Esophagus (tissue), 2 donors: ENCODE measurements at regions not wholly inside any gene's neighbourhood (a gene's known extent, or its start where the extent isn't known, plus 50 kb on each side); places are given as distances from the start of the nearest gene placed in this dataset.
A peak's percentile ranks its signal among the peaks of the same experiment; 100 is the strongest.

Source experiments
- H3K27ac ChIP-seq, 2 donors: one replicate each; pipeline ENCODE4 v1.5.1; 2013; ENCODE audit warnings: low read depth in 2 of 2, mild to moderate bottlenecking in 2 of 2, inconsistent platforms in 1 of 2, low read length in 1 of 2, moderate library complexity in 1 of 2
- H3K27me3 ChIP-seq, 2 donors: one replicate each; pipeline ENCODE4 v1.6.1; 2013; ENCODE audit warnings: low read length in 2 of 2, control low read depth in 1 of 2, mild to moderate bottlenecking in 1 of 2; ENCODE audit not compliant: insufficient read depth in 2 of 2, control insufficient read depth in 1 of 2
- H3K36me3 ChIP-seq, 2 donors: one replicate each; pipeline ENCODE4 v1.6.1; 2013; ENCODE audit warnings: low read length in 1 of 2; ENCODE audit not compliant: control insufficient read depth in 2 of 2, insufficient read depth in 2 of 2
- H3K4me1 ChIP-seq, 2 donors: one replicate each; pipeline ENCODE4 v1.6.1; 2013; ENCODE audit warnings: low read length in 1 of 2; ENCODE audit not compliant: control insufficient read depth in 2 of 2, insufficient read depth in 2 of 2
- H3K4me3 ChIP-seq, 2 donors: one replicate each; pipeline ENCODE4 v1.5.1; 2013; ENCODE audit warnings: low read length in 2 of 2, mild to moderate bottlenecking in 2 of 2, low read depth in 1 of 2, moderate library complexity in 1 of 2
- H3K9me3 ChIP-seq, 2 donors: one replicate each; pipeline ENCODE4 v1.6.1; 2013; ENCODE audit warnings: mild to moderate bottlenecking in 2 of 2, low read depth in 1 of 2, low read length in 1 of 2, moderate library complexity in 1 of 2; ENCODE audit not compliant: control insufficient read depth in 2 of 2, insufficient read depth in 1 of 2
- WGBS, 2 donors: extraction: QIAGEN DNeasy Blood & Tissue Kit; methylation state at CpG; one replicate each; pipeline ENCODE4 v1.1.7; 2013; 5-methylcytosine and 5-hydroxymethylcytosine counted together
- donor health status: healthy with polysubstance abuse.
- donor health status: Bipolar disorder and iron deficiency.

DNA sequence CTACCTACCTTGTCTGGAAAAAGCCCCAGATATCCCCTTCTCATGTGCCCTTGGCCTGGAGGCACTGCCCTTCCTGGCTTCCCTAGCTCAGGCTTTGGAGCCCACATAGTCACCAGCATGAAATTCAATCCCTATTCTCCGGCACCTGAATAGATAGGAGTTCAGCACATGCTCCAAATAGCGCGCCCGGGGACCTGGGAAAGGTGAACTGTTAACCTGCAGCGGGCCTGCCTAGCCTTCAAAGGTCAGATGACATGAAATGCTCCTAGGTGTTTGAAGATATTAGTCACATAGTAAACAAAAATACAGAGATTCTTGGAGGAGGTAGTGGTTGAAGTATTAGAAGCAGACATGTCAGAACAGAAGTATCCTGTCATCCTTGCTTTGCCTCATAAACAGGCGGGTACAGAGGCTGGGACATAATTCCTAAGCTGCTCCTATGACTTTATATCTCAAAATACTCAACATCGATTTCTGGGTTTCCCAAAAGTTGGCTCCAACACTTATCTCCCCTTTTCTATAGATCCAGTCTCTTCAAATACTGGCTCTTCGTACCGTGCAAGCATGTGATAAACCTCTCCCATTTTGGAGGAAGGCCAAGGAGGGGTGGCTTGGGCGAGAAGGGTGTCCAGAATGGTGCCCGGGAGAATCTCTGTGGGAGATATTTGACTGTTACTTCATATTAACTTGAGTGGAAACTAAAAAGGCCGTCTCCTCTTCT is 88.0 kb upstream of the ANKH start:
- H3K27me3 ChIP-seq: no peaks in the 10 kb centered on the region
- no peaks in the 10 kb centered on the region for H3K36me3 ChIP-seq
- H3K9me3 ChIP-seq: no peaks in the 10 kb centered on the region
- 47 to 67% methylated on average over 12 of the region's 12 CpGs for WGBS, 2 donors
- no peaks in the 10 kb centered on the region for H3K4me1 ChIP-seq
- H3K27ac ChIP-seq: peak overlapping the region in 1 of 2 donors; percentile 8
- no peak overlapping the region for H3K4me3 ChIP-seq

GRCh38 chr5:14958188-14958587 is 86.6 kb upstream of the ANKH start:
- WGBS, 2 donors: 51 to 70% methylated on average over 2 of the region's 2 CpGs
- Histone ChIP-seq H3K4me1 (no peaks in the 10 kb centered on the region), H3K27ac (no peak overlapping the region), H3K9me3 (no peaks in the 10 kb centered on the region), H3K27me3 (no peaks in the 10 kb centered on the region), H3K36me3 (no peaks in the 10 kb centered on the region), H3K4me3 (no peak overlapping the region)

GRCh38 chr5:14956423-14957046 is 85.0 kb upstream of the ANKH start:
- Histone ChIP-seq H3K36me3 (no peaks in the 10 kb centered on the region), H3K27me3 (no peaks in the 10 kb centered on the region), H3K4me1 (no peaks in the 10 kb centered on the region), H3K27ac (no peak overlapping the region), H3K9me3 (no peaks in the 10 kb centered on the region), H3K4me3 (no peak overlapping the region)
- 80 to 84% methylated on average over 6 of the region's 6 CpGs for WGBS, 2 donors

GRCh38 chr5:14954616-14955343 is 83.2 kb upstream of the ANKH start:
- no peaks in the 10 kb centered on the region for H3K9me3 ChIP-seq
- WGBS, 2 donors: 84 to 89% methylated on average over 9 of the region's 9 CpGs
- H3K27ac ChIP-seq: no peak overlapping the region
- no peaks in the 10 kb centered on the region for H3K36me3 ChIP-seq
- H3K4me3 ChIP-seq: no peak overlapping the region
- no peaks in the 10 kb centered on the region for H3K4me1 ChIP-seq
- no peaks in the 10 kb centered on the region for H3K27me3 ChIP-seq

- Histone ChIP-seq H3K27me3 (no peaks in the 10 kb centered on the region), H3K4me3 (no peak overlapping the region)
Measured at GRCh38 chr5:14954216-14954615, 82.6 kb upstream of the ANKH start.

DNA sequence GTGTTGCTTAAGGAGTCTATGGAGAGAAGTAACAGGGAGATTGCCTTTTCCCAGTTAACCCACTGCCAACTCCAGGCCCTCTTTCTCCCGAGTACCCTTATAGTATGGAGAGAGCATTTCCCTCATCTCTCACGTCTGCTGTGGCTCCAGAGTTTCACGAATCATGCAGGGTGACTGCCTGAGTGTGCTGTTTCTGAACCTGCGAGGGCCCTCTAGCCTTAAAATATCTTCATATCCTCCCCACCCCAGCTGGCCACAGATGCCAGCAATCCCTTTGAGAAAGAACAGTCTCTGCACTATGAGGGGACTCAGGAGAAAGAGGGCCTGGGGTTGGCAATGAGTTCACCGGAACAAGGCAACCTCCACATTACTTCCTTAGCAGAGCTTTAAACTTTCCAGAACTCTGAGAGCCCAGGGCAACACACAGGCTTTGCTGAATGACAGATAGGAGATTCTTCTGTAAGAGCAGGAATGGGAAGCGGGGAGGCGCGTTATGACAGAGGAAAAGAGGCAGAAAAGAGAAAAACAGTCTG is 81.6 kb upstream of the ANKH start:
- Histone ChIP-seq H3K9me3 (no peaks in the 10 kb centered on the region), H3K36me3 (no peaks in the 10 kb centered on the region), H3K27me3 (no peaks in the 10 kb centered on the region), H3K27ac (no peak overlapping the region), H3K4me3 (no peak overlapping the region), H3K4me1 (no peaks in the 10 kb centered on the region)
- 90% methylated on average over 8 of the region's 8 CpGs for WGBS, 2 donors

More at GRCh38 chr5:14954216-14954615, 82.6 kb upstream of the ANKH start:
- Histone ChIP-seq H3K9me3 (no peaks in the 10 kb centered on the region), H3K27ac (no peak overlapping the region), H3K36me3 (no peaks in the 10 kb centered on the region), H3K4me1 (no peaks in the 10 kb centered on the region)
- WGBS, 2 donors: 86 to 94% methylated on average over 1 of the region's 1 CpG

GRCh38 chr5:14948383-14948782 is 76.8 kb upstream of the ANKH start:
- H3K36me3 ChIP-seq: no peaks in the 10 kb centered on the region
- no peak overlapping the region for H3K4me3 ChIP-seq
- no peaks in the 10 kb centered on the region for H3K27me3 ChIP-seq
- no peaks in the 10 kb centered on the region for H3K9me3 ChIP-seq
- WGBS, 2 donors: 92% methylated on average over 4 of the region's 4 CpGs
- H3K27ac ChIP-seq: no peak overlapping the region
- no peaks in the 10 kb centered on the region for H3K4me1 ChIP-seq

DNA sequence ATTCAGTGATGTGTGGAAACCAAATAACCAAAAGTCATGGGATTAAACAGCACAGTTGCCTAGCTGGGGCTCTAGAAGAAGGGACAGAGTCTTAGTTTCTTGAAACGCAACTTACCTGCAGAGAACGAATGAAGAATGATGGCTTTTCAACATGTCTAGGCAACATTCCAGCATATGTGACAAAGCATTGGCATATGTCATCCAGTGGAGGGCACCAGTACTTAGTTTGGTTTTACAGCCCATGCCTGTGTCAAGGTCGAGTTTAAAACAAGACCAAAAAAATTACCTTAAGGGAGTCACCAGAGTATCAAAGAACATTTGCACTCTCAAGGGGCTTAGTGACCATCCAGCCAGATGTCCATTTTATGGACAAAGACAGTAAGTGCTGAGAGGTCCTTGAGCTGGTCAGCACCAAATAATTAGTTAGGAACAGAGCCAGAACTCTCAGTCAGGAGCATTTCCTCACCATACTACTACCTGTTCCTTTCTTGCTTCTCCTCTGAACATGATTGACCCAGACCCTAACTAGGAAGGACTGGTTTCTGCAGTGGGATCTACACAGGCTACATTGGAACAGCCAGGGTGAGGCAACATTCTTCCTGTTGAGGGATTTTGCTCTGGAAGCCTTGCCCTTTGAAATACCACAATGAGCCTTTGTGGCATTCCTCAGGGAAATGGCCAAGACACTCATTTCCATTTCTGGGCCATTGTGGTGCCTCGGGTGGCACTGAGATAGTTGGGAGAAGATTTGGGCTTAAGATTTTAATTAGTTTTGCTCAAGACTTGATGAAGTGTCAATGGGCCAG is 75.4 kb upstream of the ANKH start:
- no peak overlapping the region for H3K4me3 ChIP-seq
- H3K9me3 ChIP-seq: no peaks in the 10 kb centered on the region
- no peaks in the 10 kb centered on the region for H3K36me3 ChIP-seq
- WGBS, 2 donors: 36 to 39% methylated on average over 4 of the region's 4 CpGs
- H3K27me3 ChIP-seq: no peaks in the 10 kb centered on the region
- H3K27ac ChIP-seq: no peak overlapping the region
- no peaks in the 10 kb centered on the region for H3K4me1 ChIP-seq

DNA sequence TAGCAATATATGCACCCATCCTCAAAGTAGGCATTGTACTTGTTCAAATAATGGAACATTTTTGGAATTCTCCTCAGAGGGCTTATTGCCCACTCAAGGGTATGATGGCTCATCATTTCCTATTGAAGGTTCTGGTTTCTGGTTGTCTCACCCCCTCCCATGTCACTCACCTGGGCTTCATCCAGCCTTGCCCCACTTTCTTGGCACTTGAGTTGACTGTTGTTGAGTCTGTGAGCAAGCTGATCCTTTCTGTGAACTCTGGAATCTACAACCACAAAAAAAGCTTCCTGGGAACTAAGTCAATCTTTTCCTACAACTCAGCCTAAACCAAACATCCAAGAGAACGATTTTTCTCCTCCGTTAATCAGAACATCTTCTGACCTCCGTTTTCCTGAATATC is 73.9 kb upstream of the ANKH start:
- H3K4me3 ChIP-seq: no peak overlapping the region
- H3K27me3 ChIP-seq: no peaks in the 10 kb centered on the region
- H3K4me1 ChIP-seq: no peaks in the 10 kb centered on the region
- H3K27ac ChIP-seq: no peak overlapping the region
- no peaks in the 10 kb centered on the region for H3K9me3 ChIP-seq
- WGBS, 2 donors: 75 to 79% methylated on average over 3 of the region's 3 CpGs
- H3K36me3 ChIP-seq: no peaks in the 10 kb centered on the region
